ENCODE measurements at regions not wholly inside any gene's neighbourhood (a gene's known extent, or its start where the extent isn't known, plus 50 kb on each side); places are given as distances from the start of the nearest gene placed in this dataset.

- no peak for TF ChIP-seq CTCF (conservative IDR thresholded peaks at IDR 0.05; ENCODE audit: low read length)
- no peak for TF ChIP-seq EZH2phosphoT487 (IDR thresholded peaks at IDR 0.05; ENCODE audit: borderline replicate concordance)
These were observed 188.9 kb downstream of the AHR start for GRCh38 chr7:17487343-17487742.

Measured in Loucy (cell line).